Left ventricle myocardium superior (tissue), 1 donor: ENCODE measurements at regions not wholly inside any gene's neighbourhood (a gene's known extent, or its start where the extent isn't known, plus 50 kb on each side); places are given as distances from the start of the nearest gene placed in this dataset.

Experiments
- ATAC-seq: fragments of 200-7000 bp; cut with Tn5 transposase; one replicate; pipeline ENCODE4 v1.9.1; 2020; ENCODE audit warnings: mild to moderate bottlenecking, moderate library complexity
- DNase-seq: peaks from one replicate; pipeline ENCODE4 v3.0.0-alpha.2; 2020
- intact Hi-C: fragments of 100-400 bp; cut with micrococcal nuclease; formaldehyde crosslinking; loops from one replicate; pipeline ENCODE4 v1.11.0; 2022
- donor health status: DM: no; HTN: yes; CAD: no; lungs with severe emphysema.

- intact Hi-C loops = no loop called here
- ATAC-seq (no peak), DNase-seq (no peak)
These were observed 310.9 kb downstream of the ACTL7B start for GRCh38 chr9:108544866-108545265.

GRCh38 chr9:108543251-108543778 lies 312.5 kb downstream of the ACTL7B start:
- intact Hi-C loops = no loop called here
- ATAC-seq (no peak), DNase-seq (no peak)

DNA sequence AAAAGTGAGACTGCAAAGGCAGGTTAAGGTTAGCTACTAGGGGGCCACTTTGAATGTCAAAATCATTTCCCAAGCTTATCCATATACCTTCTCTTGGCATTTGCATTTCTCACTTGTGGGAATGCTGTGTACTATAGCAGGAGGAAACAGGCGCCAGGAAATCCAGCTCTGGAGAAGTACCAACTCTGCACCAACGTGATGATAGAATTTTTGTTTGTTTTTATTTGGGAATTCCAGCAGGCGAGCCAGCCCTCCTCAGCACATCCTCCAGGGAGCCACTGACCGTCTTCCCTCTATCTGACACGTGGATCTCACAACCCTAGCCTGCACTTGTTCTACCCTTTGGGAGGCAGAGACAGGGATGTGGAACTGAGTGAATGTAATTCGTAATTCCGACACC lies 318.0 kb downstream of the ACTL7B start:
- intact Hi-C loops = no loop called here
- ATAC-seq (no peak), DNase-seq (no peak)

- ATAC-seq (no peak), DNase-seq (no peak)
- intact Hi-C loops = no loop called here
These were observed 318.8 kb downstream of the ACTL7B start for GRCh38 chr9:108536836-108537601.

DNA sequence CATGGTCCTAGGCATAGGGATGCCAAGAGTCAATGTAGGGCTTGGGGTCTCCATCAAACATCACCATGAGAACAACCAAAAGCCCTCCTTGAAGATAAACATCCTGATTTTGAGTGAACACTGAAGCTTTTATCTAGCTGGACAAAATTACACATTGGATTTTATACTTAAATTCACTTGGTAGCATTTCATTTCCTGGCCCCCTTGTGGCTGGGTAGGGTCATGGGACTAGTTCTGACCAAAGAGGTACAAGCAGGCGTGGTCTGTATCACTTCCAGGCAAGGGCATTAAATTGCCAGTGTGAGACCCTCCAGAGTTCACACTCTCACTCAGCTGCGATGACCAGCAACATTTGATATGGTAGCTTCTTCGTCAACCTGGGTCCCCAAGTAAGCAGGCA lies 320.3 kb downstream of the ACTL7B start:
- ATAC-seq (no peak), DNase-seq (no peak)
- intact Hi-C loops = no loop called here

GRCh38 chr9:108534741-108535140 lies 321.0 kb downstream of the ACTL7B start:
- DNase-seq = no peak
- intact Hi-C loops = no loop called here
- ATAC-seq = no peak

- no peak for ATAC-seq
- DNase-seq = no peak
- intact Hi-C loops = no loop called here
These were observed 325.6 kb downstream of the ACTL7B start for GRCh38 chr9:108530141-108530540.

DNA sequence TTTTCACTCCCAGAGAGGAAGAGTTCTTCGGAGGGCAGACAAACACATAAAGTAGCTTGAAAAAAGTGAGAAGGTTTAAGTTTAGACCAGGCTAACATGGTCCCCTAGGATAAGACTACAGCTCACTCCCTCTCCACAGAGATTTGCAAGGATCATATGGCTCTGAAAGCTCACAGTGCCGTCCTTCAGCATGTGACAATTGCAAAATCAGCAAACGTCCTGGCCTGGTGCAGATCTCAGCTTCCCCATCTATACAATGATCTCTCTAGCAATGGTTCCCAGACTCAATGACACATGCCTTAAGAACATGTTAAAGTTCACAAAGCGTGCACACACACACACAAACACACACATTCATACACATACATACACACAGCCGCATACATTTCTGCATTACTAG lies 327.6 kb downstream of the ACTL7B start:
- ATAC-seq (no peak), DNase-seq (no peak)
- intact Hi-C loops = no loop called here

DNA sequence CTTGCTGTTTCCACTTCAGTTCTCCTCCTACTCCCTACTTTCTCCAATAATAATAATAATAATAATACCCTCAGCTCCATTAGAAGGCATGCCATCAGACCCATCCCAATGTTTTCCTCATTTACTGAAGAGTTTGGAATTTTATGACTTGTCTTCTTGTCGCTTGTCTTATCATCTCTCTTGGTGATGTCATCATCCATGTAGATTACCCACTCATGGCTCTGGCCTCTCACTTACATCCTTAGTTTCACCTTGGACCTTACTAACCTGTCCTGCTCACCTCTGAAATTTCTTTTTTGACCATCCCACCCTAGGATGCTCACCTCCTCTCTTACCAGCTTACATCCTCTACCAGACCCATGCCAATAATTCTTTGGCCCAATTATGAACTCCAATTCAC lies 329.3 kb downstream of the ACTL7B start:
- no peak for ATAC-seq
- intact Hi-C loops = no loop called here
- no peak for DNase-seq

DNA sequence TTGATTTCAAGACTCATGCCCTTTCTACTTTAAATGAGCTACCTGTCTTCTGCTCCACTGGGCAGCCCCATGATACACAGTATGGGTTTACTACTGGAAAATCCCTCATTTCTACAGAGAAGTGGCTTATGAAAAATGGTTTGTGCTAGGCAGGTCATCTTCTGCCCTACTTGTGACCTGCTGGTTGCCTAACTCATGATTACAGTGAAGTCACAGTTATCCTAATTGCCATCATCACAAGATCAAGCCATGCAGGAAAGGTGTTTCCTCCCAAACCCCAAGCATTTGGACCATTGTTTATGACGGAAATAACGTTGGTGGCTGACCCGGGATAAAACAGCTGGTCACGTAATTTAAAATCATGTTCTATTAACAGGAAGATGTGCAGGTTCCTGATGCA lies 330.6 kb downstream of the ACTL7B start:
- intact Hi-C loops = no loop called here

DNA sequence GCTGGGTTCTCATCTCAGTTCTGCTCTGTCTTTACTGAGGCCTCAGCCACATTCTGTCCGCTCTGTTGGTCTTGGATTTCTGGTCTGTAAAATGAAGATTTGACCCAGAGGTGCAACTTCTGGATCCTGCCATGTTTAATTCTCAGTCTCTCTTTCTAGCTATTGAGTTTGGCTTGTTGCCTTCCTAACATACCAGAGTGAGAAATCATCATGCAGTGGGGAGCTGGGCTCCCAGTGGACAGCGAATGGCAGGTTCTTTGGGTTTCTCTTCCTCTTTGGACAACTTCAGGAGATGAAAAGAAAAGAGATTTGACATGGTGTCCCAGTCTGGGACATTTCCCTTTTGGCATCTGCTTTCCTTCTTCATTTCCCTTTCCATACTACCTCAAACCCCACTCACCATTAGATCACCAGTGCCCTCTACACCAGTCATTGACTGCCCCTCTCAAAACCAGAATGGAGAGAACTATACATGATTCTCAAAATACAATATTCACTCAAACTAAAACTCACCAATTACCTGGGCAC lies 334.7 kb downstream of the ACTL7B start:
- DNase-seq (no peak), ATAC-seq (no peak)
- intact Hi-C loops = loop anchor here (5.0 kb wide), 1 partner anchor 469 kb away; no protein-coding TSS in a partner anchor

More for the DNA sequence above, 330.6 kb downstream of the ACTL7B start:
- ATAC-seq (peak; percentile 27), DNase-seq (no peak)

DNA sequence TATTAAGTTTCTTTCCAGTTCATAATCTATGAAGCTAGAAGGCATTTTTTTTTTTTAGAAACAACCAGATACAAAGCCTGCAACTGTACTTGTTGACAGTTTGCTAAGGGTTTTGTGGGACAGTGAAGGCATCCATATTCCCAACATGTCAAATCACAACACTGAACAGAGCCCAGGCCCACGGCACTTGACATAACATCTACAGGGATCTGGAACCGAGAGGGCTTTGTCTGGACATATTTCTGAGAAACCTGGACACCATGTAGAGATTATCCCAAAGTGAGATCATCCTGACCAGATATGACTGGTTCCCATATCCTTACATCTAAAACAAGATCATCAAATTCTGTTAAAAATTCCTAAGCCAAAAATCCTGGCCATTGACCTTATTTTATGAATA lies 336.3 kb downstream of the ACTL7B start:
- intact Hi-C loops = no loop called here
- no peak for DNase-seq
- no peak for ATAC-seq

- intact Hi-C loops = no loop called here
- no peak for DNase-seq
- ATAC-seq = no peak
These were observed 338.0 kb downstream of the ACTL7B start for GRCh38 chr9:108517651-108518365.

DNA sequence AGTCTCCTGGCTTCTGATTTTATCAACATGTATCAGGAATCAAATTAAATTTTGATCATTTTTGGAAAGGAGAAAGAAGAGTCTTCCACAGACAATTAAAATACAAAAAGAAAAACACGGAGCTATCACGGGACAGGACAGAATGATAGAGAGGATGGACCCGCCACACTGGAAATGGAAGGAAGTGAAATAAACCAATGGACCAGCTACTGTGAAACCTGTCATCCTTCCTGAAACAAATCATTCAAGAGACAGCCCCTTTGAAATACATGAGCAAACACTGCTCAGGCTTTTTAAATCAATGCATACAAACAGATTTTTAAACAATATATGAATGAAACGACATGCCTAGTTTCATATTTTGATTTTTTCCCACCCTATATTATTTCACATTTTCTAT lies 339.4 kb downstream of the ACTL7B start:
- ATAC-seq = no peak
- no peak for DNase-seq
- intact Hi-C loops = no loop called here

- DNase-seq (no peak), ATAC-seq (no peak)
- intact Hi-C loops = no loop called here
These were observed 339.9 kb downstream of the ACTL7B start for GRCh38 chr9:108515856-108516255.

DNA sequence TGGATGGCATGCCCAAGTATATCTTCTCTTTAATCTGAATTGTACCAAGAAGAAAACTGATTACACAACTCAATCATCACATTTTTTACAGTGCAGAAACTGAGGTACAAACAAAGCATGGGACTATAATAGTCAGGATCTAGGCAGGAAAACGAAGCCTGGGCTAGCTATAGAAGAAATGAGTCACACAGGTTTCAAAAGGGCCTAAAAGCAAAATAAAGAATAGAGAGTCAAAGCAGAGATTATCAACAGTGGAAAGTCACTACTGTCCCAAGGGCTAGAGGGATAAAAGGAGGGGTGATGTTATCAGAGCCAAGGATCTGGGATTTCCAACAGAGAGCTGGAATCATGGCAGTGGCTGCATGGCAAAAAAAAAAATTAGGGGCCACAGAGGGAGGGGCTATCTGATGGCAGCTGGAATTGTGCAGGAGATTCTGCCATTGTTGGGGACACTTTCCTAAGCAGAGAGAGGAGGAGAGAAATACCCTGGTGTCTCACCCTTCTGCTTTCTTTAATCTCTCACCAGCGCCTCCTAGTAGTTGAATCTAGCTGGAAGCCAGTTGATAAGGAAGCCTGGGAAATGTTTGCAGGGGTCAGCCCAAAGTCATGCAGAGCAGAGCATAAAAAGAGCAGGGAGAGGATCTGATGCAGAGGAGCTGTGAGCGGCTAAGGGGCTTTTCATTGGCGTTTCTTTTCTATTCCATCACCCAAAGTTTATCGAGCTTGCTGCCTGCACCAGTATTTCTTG lies 343.2 kb downstream of the ACTL7B start:
- intact Hi-C loops = no loop called here
- no peak for DNase-seq
- peak; percentile 44 for ATAC-seq

GRCh38 chr9:108511307-108511706 lies 344.5 kb downstream of the ACTL7B start:
- no peak for DNase-seq
- intact Hi-C loops = no loop called here
- ATAC-seq = no peak

GRCh38 chr9:108496846-108497245 lies 358.9 kb downstream of the ACTL7B start:
- intact Hi-C loops = no loop called here
- no peak for DNase-seq
- no peak for ATAC-seq

DNA sequence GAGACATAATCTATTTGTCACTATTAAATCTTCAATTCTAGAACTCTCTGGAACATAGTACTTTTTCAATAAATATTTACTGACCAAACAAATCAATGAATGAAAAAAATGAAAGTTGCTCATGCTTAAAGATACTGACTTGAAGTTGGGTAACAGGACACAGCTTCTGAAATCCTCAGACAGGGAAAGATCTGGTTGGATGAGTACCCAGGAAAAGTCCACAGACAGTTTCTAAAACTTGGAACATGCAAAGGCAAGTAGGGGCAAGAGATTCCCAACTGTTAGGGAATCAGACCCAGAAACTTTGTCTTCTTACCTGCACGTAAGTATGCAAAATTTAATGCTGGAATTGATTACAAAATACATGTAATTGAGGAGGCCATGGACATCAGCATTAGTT lies 366.2 kb downstream of the ACTL7B start:
- no peak for DNase-seq
- ATAC-seq = no peak
- intact Hi-C loops = no loop called here

DNA sequence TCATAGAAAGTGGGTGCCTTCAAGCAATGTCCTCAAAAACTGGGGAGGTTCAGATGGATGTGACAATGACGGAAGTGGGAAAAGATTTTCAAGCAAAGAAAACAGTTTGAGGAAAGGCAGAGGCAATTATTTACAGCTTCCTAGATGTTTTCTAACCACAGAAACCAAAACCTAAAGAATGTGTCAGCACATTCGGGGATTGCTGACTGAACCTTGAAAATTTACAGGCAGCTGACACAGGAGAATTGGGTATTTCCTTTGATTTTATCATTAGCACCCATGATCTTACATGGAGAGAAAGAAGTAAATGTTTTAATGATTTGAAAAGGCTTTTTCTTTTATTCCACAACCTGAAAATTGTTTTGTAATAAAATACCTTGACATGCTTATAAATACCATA lies 369.0 kb downstream of the ACTL7B start:
- intact Hi-C loops = no loop called here
- ATAC-seq (no peak), DNase-seq (no peak)
